SJSA1 (cell line): ENCODE measurements at regions not wholly inside any gene's neighbourhood (a gene's known extent, or its start where the extent isn't known, plus 50 kb on each side); places are given as distances from the start of the nearest gene placed in this dataset.

ENCODE experiments used
- DNase-seq, 2 experiments: peaks; one replicate each; pipeline ENCODE4 v3.0.0-alpha.2; 2015 to 2020; ENCODE audit warnings: low spot score in 2 of 2, low read depth in 1 of 2
- H3K27ac ChIP-seq: fragments of 250-450 bp; sonication (Bioruptor Pico); 2 replicates; pipeline ENCODE4 v1.5.1; 2020; ENCODE audit warnings: mild to moderate bottlenecking, moderate library complexity
- H3K27me3 ChIP-seq: fragments of 250-450 bp; sonication (Bioruptor Pico); replicated peaks from 2 replicates; pipeline ENCODE4 v1.5.1; 2020; ENCODE audit warnings: mild to moderate bottlenecking, moderate library complexity
- H3K36me3 ChIP-seq: fragments of 250-450 bp; sonication (Bioruptor Pico); 2 replicates; pipeline ENCODE4 v1.5.1; 2020; ENCODE audit warnings: mild to moderate bottlenecking
- H3K4me1 ChIP-seq: fragments of 250-450 bp; sonication (Bioruptor Pico); replicated peaks from 2 replicates; pipeline ENCODE4 v1.6.1; 2021; ENCODE audit warnings: mild to moderate bottlenecking
- H3K4me3 ChIP-seq: fragments of 250-450 bp; sonication (Bioruptor Pico); 2 replicates; pipeline ENCODE4 v1.5.1; 2020; ENCODE audit warnings: mild to moderate bottlenecking
- H3K9me3 ChIP-seq: fragments of 250-450 bp; sonication (Bioruptor Pico); replicated peaks from 2 replicates; pipeline ENCODE4 v1.5.1; 2020; ENCODE audit warnings: mild to moderate bottlenecking

GRCh38 chr5:34486160-34486848 is 169.8 kb upstream of the RAI14 start:
- peak; percentile 60 to 71 for DNase-seq
- Histone ChIP-seq H3K9me3 (no peaks in the 10 kb centered on the region), H3K27me3 (no peaks in the 10 kb centered on the region), H3K4me3 (no peak overlapping the region), H3K36me3 (no peaks in the 10 kb centered on the region), H3K27ac (no peak overlapping the region), H3K4me1 (peaks cover 15% of the 10 kb centered on the region)

- Histone ChIP-seq H3K4me1 (peaks cover 15% of the 10 kb centered on the region), H3K9me3 (no peaks in the 10 kb centered on the region), H3K27ac (no peak overlapping the region), H3K27me3 (no peaks in the 10 kb centered on the region), H3K4me3 (no peak overlapping the region), H3K36me3 (no peaks in the 10 kb centered on the region)
- DNase-seq, result no peak
These were observed 169.3 kb upstream of the RAI14 start for GRCh38 chr5:34486849-34487158.

- Histone ChIP-seq H3K4me3 (no peak overlapping the region), H3K36me3 (no peaks in the 10 kb centered on the region), H3K27ac (no peak overlapping the region), H3K4me1 (peaks cover 15% of the 10 kb centered on the region), H3K27me3 (no peaks in the 10 kb centered on the region), H3K9me3 (no peaks in the 10 kb centered on the region)
- no peak for DNase-seq
These were observed 168.8 kb upstream of the RAI14 start for GRCh38 chr5:34487159-34487879.

GRCh38 chr5:34487956-34488355 is 168.2 kb upstream of the RAI14 start:
- no peaks in the 10 kb centered on the region for H3K9me3 ChIP-seq
- H3K27ac ChIP-seq, result no peak overlapping the region
- no peaks in the 10 kb centered on the region for H3K36me3 ChIP-seq
- peaks cover 15% of the 10 kb centered on the region for H3K4me1 ChIP-seq
- no peak for DNase-seq
- no peaks in the 10 kb centered on the region for H3K27me3 ChIP-seq
- no peak overlapping the region for H3K4me3 ChIP-seq

GRCh38 chr5:34488984-34489383 is 167.1 kb upstream of the RAI14 start:
- Histone ChIP-seq H3K36me3 (no peaks in the 10 kb centered on the region), H3K27ac (no peak overlapping the region), H3K9me3 (no peaks in the 10 kb centered on the region), H3K27me3 (no peaks in the 10 kb centered on the region), H3K4me3 (no peak overlapping the region), H3K4me1 (peaks cover 15% of the 10 kb centered on the region)
- DNase-seq, result no peak

GRCh38 chr5:34490506-34491250 is 165.4 kb upstream of the RAI14 start:
- Histone ChIP-seq H3K9me3 (no peaks in the 10 kb centered on the region), H3K4me3 (no peak overlapping the region), H3K4me1 (peaks cover 15% of the 10 kb centered on the region), H3K27ac (no peak overlapping the region), H3K36me3 (no peaks in the 10 kb centered on the region), H3K27me3 (no peaks in the 10 kb centered on the region)
- DNase-seq, result no peak

- peaks cover 18% of the 10 kb centered on the region for H3K4me1 ChIP-seq
- no peak for DNase-seq
- no peaks in the 10 kb centered on the region for H3K9me3 ChIP-seq
- no peaks in the 10 kb centered on the region for H3K36me3 ChIP-seq
- H3K27me3 ChIP-seq, result no peaks in the 10 kb centered on the region
- no peak overlapping the region for H3K4me3 ChIP-seq
- no peak overlapping the region for H3K27ac ChIP-seq
These were observed 164.9 kb upstream of the RAI14 start for GRCh38 chr5:34491251-34491620.

GRCh38 chr5:34494111-34494755 is 161.9 kb upstream of the RAI14 start:
- Histone ChIP-seq H3K27me3 (no peaks in the 10 kb centered on the region), H3K36me3 (no peaks in the 10 kb centered on the region), H3K4me3 (no peak overlapping the region), H3K27ac (no peak overlapping the region), H3K9me3 (no peaks in the 10 kb centered on the region), H3K4me1 (peaks cover 27% of the 10 kb centered on the region)
- DNase-seq, result no peak

GRCh38 chr5:34495178-34495577 is 160.9 kb upstream of the RAI14 start:
- DNase-seq, result no peak
- no peak overlapping the region for H3K27ac ChIP-seq
- no peaks in the 10 kb centered on the region for H3K9me3 ChIP-seq
- no peaks in the 10 kb centered on the region for H3K36me3 ChIP-seq
- peaks cover 34% of the 10 kb centered on the region for H3K4me1 ChIP-seq
- H3K4me3 ChIP-seq, result no peak overlapping the region
- H3K27me3 ChIP-seq, result no peaks in the 10 kb centered on the region

- no peaks in the 10 kb centered on the region for H3K36me3 ChIP-seq
- no peaks in the 10 kb centered on the region for H3K9me3 ChIP-seq
- H3K4me3 ChIP-seq, result no peak overlapping the region
- no peak for DNase-seq
- no peaks in the 10 kb centered on the region for H3K27me3 ChIP-seq
- no peak overlapping the region for H3K27ac ChIP-seq
- H3K4me1 ChIP-seq, result peaks cover 34% of the 10 kb centered on the region
These were observed 159.9 kb upstream of the RAI14 start for GRCh38 chr5:34496260-34496691.

- peak; percentile 37 to 43 for DNase-seq
- Histone ChIP-seq H3K36me3 (no peaks in the 10 kb centered on the region), H3K4me3 (no peak overlapping the region), H3K27me3 (no peaks in the 10 kb centered on the region), H3K4me1 (peaks cover 34% of the 10 kb centered on the region), H3K9me3 (no peaks in the 10 kb centered on the region), H3K27ac (peak overlapping the region; percentile 34; the same call in 1 of the 2 replicates)
These were observed 159.2 kb upstream of the RAI14 start for GRCh38 chr5:34496701-34497469.

- no peak overlapping the region for H3K4me3 ChIP-seq
- H3K4me1 ChIP-seq, result peaks cover 34% of the 10 kb centered on the region
- DNase-seq, result no peak
- no peaks in the 10 kb centered on the region for H3K9me3 ChIP-seq
- no peaks in the 10 kb centered on the region for H3K27me3 ChIP-seq
- no peak overlapping the region for H3K27ac ChIP-seq
- no peaks in the 10 kb centered on the region for H3K36me3 ChIP-seq
These were observed 158.7 kb upstream of the RAI14 start for GRCh38 chr5:34497470-34497808.

- no peak for DNase-seq
- Histone ChIP-seq H3K27me3 (no peaks in the 10 kb centered on the region), H3K27ac (peak overlapping the region; percentile 63), H3K36me3 (no peaks in the 10 kb centered on the region), H3K9me3 (no peaks in the 10 kb centered on the region), H3K4me3 (no peak overlapping the region), H3K4me1 (peaks cover 34% of the 10 kb centered on the region)
These were observed 157.6 kb upstream of the RAI14 start for GRCh38 chr5:34498572-34498971.
